NB4 (cell line): ENCODE measurements at regions not wholly inside any gene's neighbourhood (a gene's known extent, or its start where the extent isn't known, plus 50 kb on each side); places are given as distances from the start of the nearest gene placed in this dataset.

Experiments
- POLR2A ChIP-seq: IDR thresholded peaks from 2 replicates; pipeline ENCODE4 v1.6.1; 2011; ENCODE audit warnings: mild to moderate bottlenecking; ENCODE audit not compliant: insufficient read length; ENCODE audit errors: extremely low read depth
- TF ChIP-seq, protein P1 (sequence below): IDR thresholded peaks from one replicate; pipeline ENCODE4 v1.5.1; 2012; ENCODE audit warnings: low read depth, low read length

DNA sequence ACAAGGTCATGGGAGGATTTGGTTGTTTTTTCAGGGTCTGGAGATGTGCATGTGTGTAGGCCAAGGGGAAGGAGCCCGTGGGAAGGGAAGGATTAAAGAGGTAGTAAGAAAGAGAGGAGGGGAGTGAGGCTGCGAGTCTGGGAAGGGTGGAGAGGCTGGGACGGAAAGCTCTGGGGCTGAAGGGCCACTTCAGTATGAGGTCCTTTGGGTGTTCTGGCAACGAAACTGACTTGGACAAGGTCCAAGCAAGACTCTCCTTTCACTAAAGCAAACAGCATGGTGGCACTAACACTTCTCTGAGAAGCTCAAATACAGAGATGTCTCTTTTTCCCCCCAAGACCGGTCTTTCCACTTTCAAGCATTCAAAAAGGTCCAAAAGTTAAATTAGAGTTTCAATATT, 394.5 kb downstream of the ARHGEF28 start:
- TF ChIP-seq, protein P1, sequence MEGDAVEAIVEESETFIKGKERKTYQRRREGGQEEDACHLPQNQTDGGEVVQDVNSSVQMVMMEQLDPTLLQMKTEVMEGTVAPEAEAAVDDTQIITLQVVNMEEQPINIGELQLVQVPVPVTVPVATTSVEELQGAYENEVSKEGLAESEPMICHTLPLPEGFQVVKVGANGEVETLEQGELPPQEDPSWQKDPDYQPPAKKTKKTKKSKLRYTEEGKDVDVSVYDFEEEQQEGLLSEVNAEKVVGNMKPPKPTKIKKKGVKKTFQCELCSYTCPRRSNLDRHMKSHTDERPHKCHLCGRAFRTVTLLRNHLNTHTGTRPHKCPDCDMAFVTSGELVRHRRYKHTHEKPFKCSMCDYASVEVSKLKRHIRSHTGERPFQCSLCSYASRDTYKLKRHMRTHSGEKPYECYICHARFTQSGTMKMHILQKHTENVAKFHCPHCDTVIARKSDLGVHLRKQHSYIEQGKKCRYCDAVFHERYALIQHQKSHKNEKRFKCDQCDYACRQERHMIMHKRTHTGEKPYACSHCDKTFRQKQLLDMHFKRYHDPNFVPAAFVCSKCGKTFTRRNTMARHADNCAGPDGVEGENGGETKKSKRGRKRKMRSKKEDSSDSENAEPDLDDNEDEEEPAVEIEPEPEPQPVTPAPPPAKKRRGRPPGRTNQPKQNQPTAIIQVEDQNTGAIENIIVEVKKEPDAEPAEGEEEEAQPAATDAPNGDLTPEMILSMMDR, result no peak
- TF ChIP-seq POLR2A, result no peak
